Loucy (cell line): ENCODE measurements at regions not wholly inside any gene's neighbourhood (a gene's known extent, or its start where the extent isn't known, plus 50 kb on each side); places are given as distances from the start of the nearest gene placed in this dataset.

ENCODE experiments used
- H2AFZ ChIP-seq: fragments of 200-600 bp; sonication (generic); 2 replicates; pipeline ENCODE4 v1.6.0; 2016; ENCODE audit warnings: antibody characterized with exemption, mild to moderate bottlenecking, low read length, moderate library complexity
- H3F3A ChIP-seq: fragments of 200-600 bp; 2 replicates; pipeline ENCODE4 v1.6.0; 2016; ENCODE audit warnings: antibody characterized with exemption, low read depth, mild to moderate bottlenecking
- H3K27me3 ChIP-seq: fragments of 200-600 bp; sonication (generic); 2 replicates; pipeline ENCODE4 v1.6.1; 2014; ENCODE audit warnings: low read length, mild to moderate bottlenecking; ENCODE audit not compliant: insufficient read depth, poor library complexity, severe bottlenecking
- H3K36me3 ChIP-seq: fragments of 200-600 bp; sonication (generic); 2 replicates; pipeline ENCODE4 v1.6.1; 2016; ENCODE audit warnings: low read length; ENCODE audit not compliant: insufficient read depth
- H3K4me1 ChIP-seq: fragments of 200-600 bp; sonication (generic); 2 replicates; pipeline ENCODE4 v1.5.1; 2014; ENCODE audit warnings: low read length, mild to moderate bottlenecking; ENCODE audit not compliant: insufficient read depth, poor library complexity, severe bottlenecking
- H3K4me2 ChIP-seq: fragments of 200-600 bp; sonication (generic); 2 replicates; pipeline ENCODE4 v1.6.0; 2014; ENCODE audit warnings: antibody characterized with exemption, low read length, low read depth, mild to moderate bottlenecking; ENCODE audit not compliant: poor library complexity, severe bottlenecking
- H3K4me3 ChIP-seq: fragments of 200-600 bp; sonication (generic); 2 replicates; pipeline ENCODE4 v1.5.1; 2014; ENCODE audit warnings: low read length, mild to moderate bottlenecking, mixed read lengths; ENCODE audit not compliant: poor library complexity, severe bottlenecking
- H3K79me2 ChIP-seq: fragments of 200-600 bp; sonication (generic); 2 replicates; pipeline ENCODE4 v1.6.1; 2014; ENCODE audit warnings: low read length; ENCODE audit not compliant: insufficient read depth
- H3K9ac ChIP-seq: fragments of 200-600 bp; sonication (generic); 2 replicates; pipeline ENCODE4 v1.6.0; 2014; ENCODE audit warnings: mild to moderate bottlenecking, low read depth, low read length, moderate library complexity; ENCODE audit not compliant: poor library complexity, severe bottlenecking
- H3K9me2 ChIP-seq: fragments of 200-600 bp; sonication (generic); replicated peaks from 2 replicates; pipeline ENCODE4 v1.6.1; 2016; ENCODE audit warnings: low read depth, low read length, mixed read lengths
- H3K9me3 ChIP-seq: fragments of 200-600 bp; sonication (generic); 2 replicates; pipeline ENCODE4 v1.6.1; 2014; ENCODE audit warnings: mild to moderate bottlenecking, antibody characterized with exemption, low read length, low read depth; ENCODE audit not compliant: insufficient read depth
- H4K20me1 ChIP-seq: fragments of 200-600 bp; sonication (generic); 2 replicates; pipeline ENCODE4 v1.6.0; 2014; ENCODE audit warnings: antibody characterized with exemption, low read length, mild to moderate bottlenecking; ENCODE audit not compliant: insufficient read depth, poor library complexity, severe bottlenecking
- EZH2phosphoT487 ChIP-seq: fragments of 200-600 bp; IDR thresholded peaks from 2 replicates; pipeline ENCODE4 v1.6.1; 2018; ENCODE audit warnings: antibody characterized with exemption, mild to moderate bottlenecking, moderate library complexity, borderline replicate concordance
- TF ChIP-seq, protein P1 (sequence below): fragments of 200-600 bp; sonication (generic); conservative IDR thresholded peaks from 2 replicates; pipeline ENCODE4 v1.5.1; 2014; ENCODE audit warnings: mild to moderate bottlenecking, antibody characterized with exemption, low read length

DNA sequence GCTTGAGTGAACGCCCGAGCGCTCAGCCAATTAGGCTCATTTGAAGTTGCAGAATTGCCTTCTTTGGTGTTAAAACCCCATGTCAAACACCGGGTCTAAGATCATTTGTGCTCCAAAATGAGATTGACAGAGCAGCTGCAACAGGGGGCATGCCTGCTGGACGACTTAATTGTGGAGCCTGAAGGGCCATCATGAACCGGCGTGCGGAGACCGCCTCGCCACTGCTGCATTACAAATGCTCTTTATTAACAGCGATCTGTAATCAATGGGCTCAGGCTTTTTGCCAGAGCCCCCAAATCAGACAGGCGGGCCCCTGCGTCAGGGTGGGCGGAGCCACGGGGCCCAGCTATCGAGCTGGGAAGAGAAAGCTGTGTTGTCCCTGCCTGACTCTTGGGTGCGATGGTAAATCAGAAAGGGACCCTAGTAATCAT, 183.2 kb downstream of the SIM1 start:
- Histone ChIP-seq H3K27me3 (no peaks in the 10 kb centered on the region), H3K9ac (no peak overlapping the region), H3K9me3 (no peaks in the 10 kb centered on the region), H3F3A (no peaks in the 10 kb centered on the region), H3K4me2 (no peak overlapping the region), H3K36me3 (no peaks in the 10 kb centered on the region), H3K4me1 (no peaks in the 10 kb centered on the region), H3K9me2 (no peaks in the 10 kb centered on the region), H3K4me3 (no peak overlapping the region), H3K79me2 (no peaks in the 10 kb centered on the region), H4K20me1 (no peaks in the 10 kb centered on the region), H2AFZ (no peak overlapping the region)
- no peak for TF ChIP-seq EZH2phosphoT487
- TF ChIP-seq, protein P1, sequence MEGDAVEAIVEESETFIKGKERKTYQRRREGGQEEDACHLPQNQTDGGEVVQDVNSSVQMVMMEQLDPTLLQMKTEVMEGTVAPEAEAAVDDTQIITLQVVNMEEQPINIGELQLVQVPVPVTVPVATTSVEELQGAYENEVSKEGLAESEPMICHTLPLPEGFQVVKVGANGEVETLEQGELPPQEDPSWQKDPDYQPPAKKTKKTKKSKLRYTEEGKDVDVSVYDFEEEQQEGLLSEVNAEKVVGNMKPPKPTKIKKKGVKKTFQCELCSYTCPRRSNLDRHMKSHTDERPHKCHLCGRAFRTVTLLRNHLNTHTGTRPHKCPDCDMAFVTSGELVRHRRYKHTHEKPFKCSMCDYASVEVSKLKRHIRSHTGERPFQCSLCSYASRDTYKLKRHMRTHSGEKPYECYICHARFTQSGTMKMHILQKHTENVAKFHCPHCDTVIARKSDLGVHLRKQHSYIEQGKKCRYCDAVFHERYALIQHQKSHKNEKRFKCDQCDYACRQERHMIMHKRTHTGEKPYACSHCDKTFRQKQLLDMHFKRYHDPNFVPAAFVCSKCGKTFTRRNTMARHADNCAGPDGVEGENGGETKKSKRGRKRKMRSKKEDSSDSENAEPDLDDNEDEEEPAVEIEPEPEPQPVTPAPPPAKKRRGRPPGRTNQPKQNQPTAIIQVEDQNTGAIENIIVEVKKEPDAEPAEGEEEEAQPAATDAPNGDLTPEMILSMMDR: no peak

GRCh38 chr6:100276311-100277057, 188.2 kb downstream of the SIM1 start:
- Histone ChIP-seq H3K36me3 (no peaks in the 10 kb centered on the region), H3K4me3 (no peak overlapping the region), H3K27me3 (no peaks in the 10 kb centered on the region), H3K9me3 (no peaks in the 10 kb centered on the region), H3K9me2 (no peaks in the 10 kb centered on the region), H3K79me2 (no peaks in the 10 kb centered on the region), H3K4me2 (no peak overlapping the region), H2AFZ (no peak overlapping the region), H3F3A (no peaks in the 10 kb centered on the region), H3K9ac (no peak overlapping the region), H4K20me1 (no peaks in the 10 kb centered on the region), H3K4me1 (no peaks in the 10 kb centered on the region)
- TF ChIP-seq, protein P1: no peak
- TF ChIP-seq EZH2phosphoT487: no peak

GRCh38 chr6:100274147-100274546, 190.6 kb downstream of the SIM1 start:
- H3K79me2 ChIP-seq: no peaks in the 10 kb centered on the region
- H3K27me3 ChIP-seq: no peaks in the 10 kb centered on the region
- H3K4me1 ChIP-seq: no peaks in the 10 kb centered on the region
- H2AFZ ChIP-seq: no peak overlapping the region
- H3K9ac ChIP-seq: no peak overlapping the region
- no peaks in the 10 kb centered on the region for H3F3A ChIP-seq
- no peak for TF ChIP-seq EZH2phosphoT487
- TF ChIP-seq, protein P1: no peak
- H3K4me2 ChIP-seq: no peak overlapping the region
- H3K4me3 ChIP-seq: no peak overlapping the region
- no peaks in the 10 kb centered on the region for H3K36me3 ChIP-seq
- H3K9me2 ChIP-seq: no peaks in the 10 kb centered on the region
- H3K9me3 ChIP-seq: no peaks in the 10 kb centered on the region
- H4K20me1 ChIP-seq: no peaks in the 10 kb centered on the region
